IMR-90 (cell line): ENCODE measurements at regions not wholly inside any gene's neighbourhood (a gene's known extent, or its start where the extent isn't known, plus 50 kb on each side); places are given as distances from the start of the nearest gene placed in this dataset.

ENCODE experiments used
- ATAC-seq: fragments of 200-7000 bp; cut with Tn5 transposase; 2 replicates; pipeline ENCODE4 v1.9.1; 2020; ENCODE audit warnings: low read depth, mild to moderate bottlenecking, moderate library complexity
- BruUV-seq: library from RNA; stranded (reverse); fragments of 400-500 nt; replicated peaks from 2 replicates; lab custom pipeline; 2021; lab: Mats Ljungman, UMichigan
- CTCF ChIA-PET: fragments of 300-600 bp; formaldehyde crosslinking; extraction: SDS; loops from one replicate; lab custom pipeline; 2021; ENCODE audit warnings: antibody characterized with exemption; lab: Yijun Ruan, JAX
- POLR2A ChIA-PET: fragments of 300-600 bp; sonication (Branson Sonifier 250); formaldehyde crosslinking; loops from one replicate; lab custom pipeline; 2022; ENCODE audit warnings: antibody characterized with exemption; ENCODE audit not compliant: unreplicated experiment; lab: Charles Lee
- DNase-seq: peaks from one replicate; pipeline ENCODE4 v3.0.0; 2013
- H2AFZ ChIP-seq: replicated peaks from 2 replicates; pipeline ENCODE3; 2013; ENCODE audit warnings: low read length, mild to moderate bottlenecking; ENCODE audit not compliant: poor library complexity
- H2AK5ac ChIP-seq: 2 replicates; pipeline ENCODE4 v1.6.1; 2013; ENCODE audit warnings: low read depth, low read length, inconsistent platforms
- H2AK9ac ChIP-seq: replicated peaks from 2 replicates; pipeline ENCODE3; 2013; ENCODE audit warnings: mild to moderate bottlenecking, low read depth, low read length, moderate library complexity; ENCODE audit not compliant: poor library complexity
- H2BK120ac ChIP-seq: 2 replicates; pipeline ENCODE4 v1.6.1; 2013; ENCODE audit warnings: low read depth, low read length, inconsistent platforms
- H2BK15ac ChIP-seq: 3 replicates; pipeline ENCODE4 v1.6.1; 2013; ENCODE audit warnings: low read depth, low read length, inconsistent platforms
- H2BK20ac ChIP-seq: 2 replicates; pipeline ENCODE4 v1.6.1; 2013; ENCODE audit warnings: low read depth, mild to moderate bottlenecking, inconsistent platforms, low read length, moderate library complexity
- H2BK5ac ChIP-seq: 2 replicates; pipeline ENCODE4 v1.6.1; 2013; ENCODE audit warnings: mild to moderate bottlenecking, low read depth, low read length, inconsistent platforms; ENCODE audit not compliant: poor library complexity, severe bottlenecking
- H3K14ac ChIP-seq: replicated peaks from 2 replicates; pipeline ENCODE4 v1.6.1; 2013; ENCODE audit warnings: low read depth, low read length, inconsistent platforms
- H3K18ac ChIP-seq: 2 replicates; pipeline ENCODE4 v1.6.1; 2013; ENCODE audit warnings: low read depth, low read length, control low read depth
- H3K23ac ChIP-seq: 2 replicates; pipeline ENCODE4 v1.6.1; 2013; ENCODE audit warnings: low read depth, low read length, inconsistent platforms
- H3K27ac ChIP-seq: 2 replicates; pipeline ENCODE4 v1.5.1; 2013; ENCODE audit warnings: mild to moderate bottlenecking, control low read depth, low read length; ENCODE audit not compliant: insufficient read depth
- H3K27me3 ChIP-seq: 2 replicates; pipeline ENCODE4 v1.6.1; 2013; ENCODE audit warnings: low read length; ENCODE audit not compliant: control insufficient read depth, insufficient read depth
- H3K36me3 ChIP-seq: 2 replicates; pipeline ENCODE4 v1.6.1; 2013; ENCODE audit warnings: low read length, mixed read lengths; ENCODE audit not compliant: control insufficient read depth, insufficient read depth
- H3K4ac ChIP-seq: 2 replicates; pipeline ENCODE4 v1.6.1; 2013; ENCODE audit warnings: low read depth, low read length, inconsistent platforms
- H3K4me1 ChIP-seq: 2 replicates; pipeline ENCODE4 v1.6.1; 2013; ENCODE audit warnings: low read length, mixed read lengths; ENCODE audit not compliant: control insufficient read depth, insufficient read depth
- H3K4me2 ChIP-seq: 2 replicates; pipeline ENCODE4 v1.6.1; 2013; ENCODE audit warnings: low read depth, mild to moderate bottlenecking, control low read depth, low read length, moderate library complexity
- H3K4me3 ChIP-seq: 2 replicates; pipeline ENCODE4 v1.5.1; 2013; ENCODE audit warnings: low read depth, mild to moderate bottlenecking, control low read depth, low read length, moderate library complexity; ENCODE audit not compliant: insufficient read depth
- H3K56ac ChIP-seq: 2 replicates; pipeline ENCODE4 v1.6.1; 2013; ENCODE audit warnings: low read length, inconsistent platforms; ENCODE audit not compliant: insufficient read depth; ENCODE audit errors: extremely low read depth
- H3K79me1 ChIP-seq, 2 experiments: 2 replicates each; pipeline ENCODE4 v1.6.1; 2013; ENCODE audit warnings: low read length in 2 of 2, inconsistent platforms in 1 of 2, low read depth in 1 of 2
- H3K9ac ChIP-seq: 2 replicates; pipeline ENCODE4 v1.6.1; 2013; ENCODE audit warnings: low read depth, low read length, control low read depth
- H3K9me1 ChIP-seq: 2 replicates; pipeline ENCODE4 v1.6.1; 2013; ENCODE audit warnings: low read length, inconsistent platforms; ENCODE audit not compliant: insufficient read depth
- H3K9me3 ChIP-seq: 2 replicates; pipeline ENCODE4 v1.6.1; 2013; ENCODE audit warnings: low read length; ENCODE audit not compliant: control insufficient read depth, insufficient read depth
- H4K20me1 ChIP-seq: 2 replicates; pipeline ENCODE4 v1.6.1; 2013; ENCODE audit warnings: low read length, inconsistent platforms; ENCODE audit not compliant: insufficient read depth
- H4K5ac ChIP-seq: 2 replicates; pipeline ENCODE4 v1.6.1; 2013; ENCODE audit warnings: mild to moderate bottlenecking, low read depth, low read length, control low read depth
- H4K8ac ChIP-seq, 2 experiments: 2 replicates each; pipeline ENCODE4 v1.6.1; 2013; ENCODE audit warnings: low read depth in 2 of 2, low read length in 2 of 2, control low read depth in 1 of 2, inconsistent platforms in 1 of 2
- H4K91ac ChIP-seq: 2 replicates; pipeline ENCODE4 v1.6.1; 2013; ENCODE audit warnings: low read depth, low read length, inconsistent platforms; ENCODE audit not compliant: insufficient read depth
- BHLHE40 ChIP-seq: fragments of 150-350 bp; IDR thresholded peaks from 2 replicates; pipeline ENCODE4 v1.6.1; 2016; ENCODE audit warnings: mild to moderate bottlenecking, low read depth, low read length
- CHD1 ChIP-seq: IDR thresholded peaks from 2 replicates; pipeline ENCODE4 v1.6.1; 2012; ENCODE audit warnings: low read depth, low read length, improper control_type of control experiment
- FOS ChIP-seq: fragments of 150-350 bp; IDR thresholded peaks from 2 replicates; pipeline ENCODE4 v1.6.1; 2016; ENCODE audit warnings: low read depth, low read length
- MAFK ChIP-seq: IDR thresholded peaks from 2 replicates; pipeline ENCODE4 v1.6.1; 2012; ENCODE audit warnings: low read depth, low read length, improper control_type of control experiment
- MAZ ChIP-seq: IDR thresholded peaks from 2 replicates; pipeline ENCODE4 v1.6.1; 2012; ENCODE audit warnings: low read depth, mild to moderate bottlenecking, low read length, improper control_type of control experiment, moderate library complexity, borderline replicate concordance
- MXI1 ChIP-seq: IDR thresholded peaks from 2 replicates; pipeline ENCODE4 v1.6.1; 2012; ENCODE audit warnings: low read depth, mild to moderate bottlenecking, low read length, moderate library complexity, borderline replicate concordance
- NFE2L2 ChIP-seq: fragments of 150-350 bp; IDR thresholded peaks from 2 replicates; pipeline ENCODE4 v1.6.1; 2016; ENCODE audit warnings: low read depth, mild to moderate bottlenecking, low read length
- POLR2A ChIP-seq: IDR thresholded peaks from 2 replicates; pipeline ENCODE4 v1.6.1; 2012; ENCODE audit warnings: mild to moderate bottlenecking, low read depth, low read length
- RAD21 ChIP-seq: IDR thresholded peaks from 2 replicates; pipeline ENCODE4 v1.6.1; 2012; ENCODE audit warnings: low read length, improper control_type of control experiment
- RCOR1 ChIP-seq: IDR thresholded peaks from 2 replicates; pipeline ENCODE4 v1.6.1; 2012; ENCODE audit warnings: mild to moderate bottlenecking, low read length, improper control_type of control experiment; ENCODE audit not compliant: insufficient replicate concordance
- RFX5 ChIP-seq: IDR thresholded peaks from 2 replicates; pipeline ENCODE4 v1.8.0; 2012; ENCODE audit warnings: low read depth, mild to moderate bottlenecking, low read length, moderate library complexity
- SMC3 ChIP-seq: fragments of 150-350 bp; IDR thresholded peaks from 2 replicates; pipeline ENCODE4 v1.6.1; 2016; ENCODE audit warnings: low read depth, mild to moderate bottlenecking, antibody characterized with exemption, low read length, moderate library complexity
- WGBS, 2 experiments: methylation state at CpG; one replicate each; pipeline versions ENCODE4 v1.1.5 to v1.1.7; 2013; ENCODE audit warnings: missing lambda C conversion rate in 2 of 2; ENCODE audit not compliant: insufficient read length in 1 of 2; ENCODE audit errors: extremely low coverage in 2 of 2; 5-methylcytosine and 5-hydroxymethylcytosine counted together
- dilution Hi-C: fragments of 300-500 bp; cut with HindIII; formaldehyde crosslinking; loops from one replicate; pipeline ENCODE4 v1.14.3; 2018; ENCODE audit warnings: low sequenced_read_pairs; ENCODE audit not compliant: unreplicated experiment
- in situ Hi-C: fragments of 300-500 bp; cut with MboI; formaldehyde crosslinking; loops from 3 replicates; pipeline ENCODE4 v1.14.3; 2019; ENCODE audit warnings: low sequenced_read_pairs, inconsistent platforms, mixed read lengths
- intact Hi-C: fragments of 100-400 bp; cut with micrococcal nuclease; formaldehyde crosslinking; loops from 2 replicates; pipeline ENCODE4 v1.10.0; 2022
- TF ChIP-seq, protein P1 (sequence below): fragments of 150-350 bp; IDR thresholded peaks from 2 replicates; pipeline ENCODE4 v1.6.1; 2017; ENCODE audit warnings: mild to moderate bottlenecking, antibody characterized with exemption, low read length, low read depth
- TF ChIP-seq, protein P2 (sequence below): fragments of 150-350 bp; IDR thresholded peaks from 2 replicates; pipeline ENCODE4 v1.6.1; 2016; ENCODE audit warnings: low read depth, mild to moderate bottlenecking, low read length, moderate library complexity, borderline replicate concordance
- TF ChIP-seq, protein P3 (sequence below): conservative IDR thresholded peaks from 2 replicates; pipeline ENCODE4 v1.5.1; 2012; ENCODE audit warnings: mild to moderate bottlenecking, low read depth, low read length, improper control_type of control experiment

DNA sequence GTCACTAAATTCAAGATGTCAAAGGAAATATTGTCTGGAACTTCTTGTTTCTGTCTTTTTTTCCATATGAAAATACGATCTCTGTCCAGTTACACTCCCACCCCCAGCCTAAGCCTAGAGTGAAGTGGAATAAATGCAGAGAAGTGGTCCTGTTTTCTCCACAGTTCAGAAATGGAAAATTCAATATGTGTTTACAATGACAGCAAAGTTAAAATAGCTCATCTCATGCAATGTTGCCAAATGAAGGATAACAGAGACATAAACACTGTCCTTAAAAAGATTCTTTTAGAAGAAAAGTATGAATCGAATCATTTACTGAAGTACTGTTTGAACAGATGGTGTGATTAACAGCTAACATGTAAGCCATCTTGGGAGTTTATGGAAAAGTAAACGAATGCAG, 160.8 kb upstream of the STK26 start:
- Histone ChIP-seq H3K4me3 (no peak overlapping the region), H2BK20ac (no peak overlapping the region), H3K9me3 (peaks cover 5% of the 10 kb centered on the region; the same call in 1 of the 2 replicates), H2AK9ac (no peak overlapping the region), H3K14ac (no peak overlapping the region), H3K27me3 (peaks cover 10% of the 10 kb centered on the region), H4K8ac (no peak overlapping the region), H2AFZ (no peak overlapping the region), H3K36me3 (no peaks in the 10 kb centered on the region), H4K20me1 (no peaks in the 10 kb centered on the region), H4K91ac (no peak overlapping the region), H2BK120ac (no peak overlapping the region), H3K27ac (no peak overlapping the region), H3K4ac (no peak overlapping the region), H3K56ac (no peak overlapping the region), H3K18ac (no peak overlapping the region), H4K5ac (no peak overlapping the region), H3K9me1 (no peaks in the 10 kb centered on the region), H3K4me1 (no peaks in the 10 kb centered on the region), H2AK5ac (no peak overlapping the region), H3K9ac (no peak overlapping the region), H3K79me1 (no peaks in the 10 kb centered on the region), H3K23ac (no peak overlapping the region), H2BK5ac (no peak overlapping the region), H3K4me2 (no peak overlapping the region), H2BK15ac (no peak overlapping the region)
- no CpG with 5 or more reads among the region's 3 CpGs for WGBS, 2 experiments
- POLR2A ChIA-PET: no interaction called here
- BruUV-seq: no TSS peak
- intact Hi-C loops: no loop called here
- ATAC-seq: no peak
- CTCF ChIA-PET: no interaction called here
- dilution Hi-C loops: no loop called here
- DNase-seq: no peak
- in situ Hi-C loops: no loop called here
- TF ChIP-seq, protein P1, sequence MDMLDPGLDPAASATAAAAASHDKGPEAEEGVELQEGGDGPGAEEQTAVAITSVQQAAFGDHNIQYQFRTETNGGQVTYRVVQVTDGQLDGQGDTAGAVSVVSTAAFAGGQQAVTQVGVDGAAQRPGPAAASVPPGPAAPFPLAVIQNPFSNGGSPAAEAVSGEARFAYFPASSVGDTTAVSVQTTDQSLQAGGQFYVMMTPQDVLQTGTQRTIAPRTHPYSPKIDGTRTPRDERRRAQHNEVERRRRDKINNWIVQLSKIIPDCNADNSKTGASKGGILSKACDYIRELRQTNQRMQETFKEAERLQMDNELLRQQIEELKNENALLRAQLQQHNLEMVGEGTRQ: no peak
- no peak for TF ChIP-seq SMC3
- no peak for TF ChIP-seq BHLHE40
- no peak for TF ChIP-seq RAD21
- no peak for TF ChIP-seq CHD1
- TF ChIP-seq RFX5: no peak
- TF ChIP-seq FOS: no peak
- no peak for TF ChIP-seq POLR2A
- no peak for TF ChIP-seq NFE2L2
- no peak for TF ChIP-seq MAFK
- no peak for TF ChIP-seq RCOR1
- TF ChIP-seq MXI1: no peak
- TF ChIP-seq, protein P2, sequence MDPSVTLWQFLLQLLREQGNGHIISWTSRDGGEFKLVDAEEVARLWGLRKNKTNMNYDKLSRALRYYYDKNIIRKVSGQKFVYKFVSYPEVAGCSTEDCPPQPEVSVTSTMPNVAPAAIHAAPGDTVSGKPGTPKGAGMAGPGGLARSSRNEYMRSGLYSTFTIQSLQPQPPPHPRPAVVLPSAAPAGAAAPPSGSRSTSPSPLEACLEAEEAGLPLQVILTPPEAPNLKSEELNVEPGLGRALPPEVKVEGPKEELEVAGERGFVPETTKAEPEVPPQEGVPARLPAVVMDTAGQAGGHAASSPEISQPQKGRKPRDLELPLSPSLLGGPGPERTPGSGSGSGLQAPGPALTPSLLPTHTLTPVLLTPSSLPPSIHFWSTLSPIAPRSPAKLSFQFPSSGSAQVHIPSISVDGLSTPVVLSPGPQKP: no peak
- TF ChIP-seq, protein P3, sequence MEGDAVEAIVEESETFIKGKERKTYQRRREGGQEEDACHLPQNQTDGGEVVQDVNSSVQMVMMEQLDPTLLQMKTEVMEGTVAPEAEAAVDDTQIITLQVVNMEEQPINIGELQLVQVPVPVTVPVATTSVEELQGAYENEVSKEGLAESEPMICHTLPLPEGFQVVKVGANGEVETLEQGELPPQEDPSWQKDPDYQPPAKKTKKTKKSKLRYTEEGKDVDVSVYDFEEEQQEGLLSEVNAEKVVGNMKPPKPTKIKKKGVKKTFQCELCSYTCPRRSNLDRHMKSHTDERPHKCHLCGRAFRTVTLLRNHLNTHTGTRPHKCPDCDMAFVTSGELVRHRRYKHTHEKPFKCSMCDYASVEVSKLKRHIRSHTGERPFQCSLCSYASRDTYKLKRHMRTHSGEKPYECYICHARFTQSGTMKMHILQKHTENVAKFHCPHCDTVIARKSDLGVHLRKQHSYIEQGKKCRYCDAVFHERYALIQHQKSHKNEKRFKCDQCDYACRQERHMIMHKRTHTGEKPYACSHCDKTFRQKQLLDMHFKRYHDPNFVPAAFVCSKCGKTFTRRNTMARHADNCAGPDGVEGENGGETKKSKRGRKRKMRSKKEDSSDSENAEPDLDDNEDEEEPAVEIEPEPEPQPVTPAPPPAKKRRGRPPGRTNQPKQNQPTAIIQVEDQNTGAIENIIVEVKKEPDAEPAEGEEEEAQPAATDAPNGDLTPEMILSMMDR: no peak
- no peak for TF ChIP-seq MAZ
